Loucy (cell line): ENCODE measurements at regions not wholly inside any gene's neighbourhood (a gene's known extent, or its start where the extent isn't known, plus 50 kb on each side); places are given as distances from the start of the nearest gene placed in this dataset.

Experiments
- H2AFZ ChIP-seq: fragments of 200-600 bp; sonication (generic); 2 replicates; pipeline ENCODE4 v1.6.0; 2016; ENCODE audit warnings: antibody characterized with exemption, mild to moderate bottlenecking, low read length, moderate library complexity
- H3F3A ChIP-seq: fragments of 200-600 bp; 2 replicates; pipeline ENCODE4 v1.6.0; 2016; ENCODE audit warnings: antibody characterized with exemption, low read depth, mild to moderate bottlenecking
- H3K27me3 ChIP-seq: fragments of 200-600 bp; sonication (generic); 2 replicates; pipeline ENCODE4 v1.6.1; 2014; ENCODE audit warnings: low read length, mild to moderate bottlenecking; ENCODE audit not compliant: insufficient read depth, poor library complexity, severe bottlenecking
- H3K36me3 ChIP-seq: fragments of 200-600 bp; sonication (generic); 2 replicates; pipeline ENCODE4 v1.6.1; 2016; ENCODE audit warnings: low read length; ENCODE audit not compliant: insufficient read depth
- H3K4me1 ChIP-seq: fragments of 200-600 bp; sonication (generic); 2 replicates; pipeline ENCODE4 v1.5.1; 2014; ENCODE audit warnings: low read length, mild to moderate bottlenecking; ENCODE audit not compliant: insufficient read depth, poor library complexity, severe bottlenecking
- H3K4me2 ChIP-seq: fragments of 200-600 bp; sonication (generic); 2 replicates; pipeline ENCODE4 v1.6.0; 2014; ENCODE audit warnings: antibody characterized with exemption, low read length, low read depth, mild to moderate bottlenecking; ENCODE audit not compliant: poor library complexity, severe bottlenecking
- H3K4me3 ChIP-seq: fragments of 200-600 bp; sonication (generic); 2 replicates; pipeline ENCODE4 v1.5.1; 2014; ENCODE audit warnings: low read length, mild to moderate bottlenecking, mixed read lengths; ENCODE audit not compliant: poor library complexity, severe bottlenecking
- H3K79me2 ChIP-seq: fragments of 200-600 bp; sonication (generic); 2 replicates; pipeline ENCODE4 v1.6.1; 2014; ENCODE audit warnings: low read length; ENCODE audit not compliant: insufficient read depth
- H3K9ac ChIP-seq: fragments of 200-600 bp; sonication (generic); 2 replicates; pipeline ENCODE4 v1.6.0; 2014; ENCODE audit warnings: mild to moderate bottlenecking, low read depth, low read length, moderate library complexity; ENCODE audit not compliant: poor library complexity, severe bottlenecking
- H3K9me2 ChIP-seq: fragments of 200-600 bp; sonication (generic); replicated peaks from 2 replicates; pipeline ENCODE4 v1.6.1; 2016; ENCODE audit warnings: low read depth, low read length, mixed read lengths
- H3K9me3 ChIP-seq: fragments of 200-600 bp; sonication (generic); 2 replicates; pipeline ENCODE4 v1.6.1; 2014; ENCODE audit warnings: mild to moderate bottlenecking, antibody characterized with exemption, low read length, low read depth; ENCODE audit not compliant: insufficient read depth
- H4K20me1 ChIP-seq: fragments of 200-600 bp; sonication (generic); 2 replicates; pipeline ENCODE4 v1.6.0; 2014; ENCODE audit warnings: antibody characterized with exemption, low read length, mild to moderate bottlenecking; ENCODE audit not compliant: insufficient read depth, poor library complexity, severe bottlenecking
- CTCF ChIP-seq: fragments of 200-600 bp; sonication (generic); conservative IDR thresholded peaks from 2 replicates; pipeline ENCODE4 v1.5.1; 2014; ENCODE audit warnings: mild to moderate bottlenecking, antibody characterized with exemption, low read length
- EZH2phosphoT487 ChIP-seq: fragments of 200-600 bp; IDR thresholded peaks from 2 replicates; pipeline ENCODE4 v1.6.1; 2018; ENCODE audit warnings: antibody characterized with exemption, mild to moderate bottlenecking, moderate library complexity, borderline replicate concordance

GRCh38 chr6:55958790-55959189, 83.4 kb upstream of the BMP5 start:
- H3K9ac ChIP-seq, result no peak overlapping the region
- no peaks in the 10 kb centered on the region for H3K36me3 ChIP-seq
- H3K9me2 ChIP-seq, result no peaks in the 10 kb centered on the region
- no peaks in the 10 kb centered on the region for H3K79me2 ChIP-seq
- H3K27me3 ChIP-seq, result no peaks in the 10 kb centered on the region
- no peaks in the 10 kb centered on the region for H3K4me1 ChIP-seq
- H4K20me1 ChIP-seq, result no peaks in the 10 kb centered on the region
- no peak overlapping the region for H3K4me2 ChIP-seq
- no peak for TF ChIP-seq EZH2phosphoT487
- no peak for TF ChIP-seq CTCF
- no peaks in the 10 kb centered on the region for H3K9me3 ChIP-seq
- H2AFZ ChIP-seq, result no peak overlapping the region
- no peak overlapping the region for H3K4me3 ChIP-seq
- H3F3A ChIP-seq, result no peaks in the 10 kb centered on the region

GRCh38 chr6:55957961-55958422, 82.6 kb upstream of the BMP5 start:
- no peak overlapping the region for H3K4me3 ChIP-seq
- no peaks in the 10 kb centered on the region for H3K9me3 ChIP-seq
- TF ChIP-seq EZH2phosphoT487 (no peak), CTCF (no peak)
- H3K9ac ChIP-seq, result no peak overlapping the region
- H3K27me3 ChIP-seq, result no peaks in the 10 kb centered on the region
- no peak overlapping the region for H3K4me2 ChIP-seq
- no peaks in the 10 kb centered on the region for H3F3A ChIP-seq
- H3K36me3 ChIP-seq, result no peaks in the 10 kb centered on the region
- H2AFZ ChIP-seq, result no peak overlapping the region; the same call in 1 of the 2 replicates
- no peaks in the 10 kb centered on the region for H3K79me2 ChIP-seq
- no peaks in the 10 kb centered on the region for H3K4me1 ChIP-seq
- no peaks in the 10 kb centered on the region for H3K9me2 ChIP-seq
- H4K20me1 ChIP-seq, result no peaks in the 10 kb centered on the region

GRCh38 chr6:55955684-55956083, 80.3 kb upstream of the BMP5 start:
- no peak for TF ChIP-seq CTCF
- Histone ChIP-seq H3K79me2 (no peaks in the 10 kb centered on the region), H4K20me1 (no peaks in the 10 kb centered on the region), H3K9ac (no peak overlapping the region), H3K4me3 (no peak overlapping the region), H3K9me3 (no peaks in the 10 kb centered on the region), H2AFZ (no peak overlapping the region), H3K4me2 (no peak overlapping the region), H3K4me1 (no peaks in the 10 kb centered on the region), H3K9me2 (no peaks in the 10 kb centered on the region), H3K36me3 (no peaks in the 10 kb centered on the region), H3F3A (no peaks in the 10 kb centered on the region), H3K27me3 (no peaks in the 10 kb centered on the region)
